Activated B cell treated with CpG ODN at 0.5 μM for 24 hours (primary cell): ENCODE measurements at regions not wholly inside any gene's neighbourhood (a gene's known extent, or its start where the extent isn't known, plus 50 kb on each side); places are given as distances from the start of the nearest gene placed in this dataset.

Experiments
- ATAC-seq: fragments of 200-7000 bp; cut with Tn5 transposase; one replicate; pipeline ENCODE4 v1.10.0; 2021; ENCODE audit warnings: low read depth, mild to moderate bottlenecking, moderate library complexity
- CTCF ChIA-PET: fragments of 350-600 bp; sonication (Branson Sonifier 250); formaldehyde crosslinking; loops from one replicate; lab custom pipeline; 2021; ENCODE audit warnings: antibody characterized with exemption; lab: Charles Lee
- POLR2A ChIA-PET: fragments of 350-600 bp; sonication (Branson Sonifier 250); formaldehyde crosslinking; loops from one replicate; lab custom pipeline; 2021; ENCODE audit warnings: antibody characterized with exemption; lab: Charles Lee
- DNase-seq: peaks from one replicate; pipeline ENCODE4 v3.0.0; 2022
- H3K27ac Mint-ChIP-seq: one replicate; pipeline ENCODE4 v1.8.0; 2020; ENCODE audit warnings: mixed read lengths
- H3K27me3 Mint-ChIP-seq: one replicate; pipeline ENCODE4 v1.8.0; 2021; ENCODE audit warnings: mixed read lengths
- H3K36me3 Mint-ChIP-seq: one replicate; pipeline ENCODE4 v1.8.0; 2021; ENCODE audit warnings: low read depth, mixed read lengths
- H3K4me1 Mint-ChIP-seq: one replicate; pipeline ENCODE4 v1.8.0; 2021; ENCODE audit warnings: mixed read lengths
- H3K4me3 Mint-ChIP-seq: one replicate; pipeline ENCODE4 v1.8.0; 2020; ENCODE audit warnings: mild to moderate bottlenecking, mixed read lengths
- H3K9me3 Mint-ChIP-seq: one replicate; pipeline ENCODE4 v1.8.0; 2020; ENCODE audit warnings: mixed read lengths
- CTCF ChIP-seq: fragments of 200-600 bp; IDR thresholded peaks from one replicate; pipeline ENCODE4 v1.8.0; 2022; ENCODE audit warnings: antibody characterized with exemption, mild to moderate bottlenecking
- intact Hi-C: fragments of 100-400 bp; cut with micrococcal nuclease; formaldehyde crosslinking; loops from one replicate; pipeline ENCODE4 v1.15.1; 2024

- no peak for TF ChIP-seq CTCF
- H3K27me3 Mint-ChIP-seq, result no peaks in the 10 kb centered on the region
- intact Hi-C loops, result no loop called here
- DNase-seq (no peak), ATAC-seq (no peak)
- no peaks in the 10 kb centered on the region for H3K36me3 Mint-ChIP-seq
- no peak overlapping the region for H3K4me3 Mint-ChIP-seq
- no peaks in the 10 kb centered on the region for H3K9me3 Mint-ChIP-seq
- H3K27ac Mint-ChIP-seq, result no peak overlapping the region
- no peaks in the 10 kb centered on the region for H3K4me1 Mint-ChIP-seq
- ChIA-PET CTCF (no interaction called here), POLR2A (no interaction called here)
These were observed 766.5 kb downstream of the NTRK3 start for GRCh38 chr15:87489902-87490665.

DNA sequence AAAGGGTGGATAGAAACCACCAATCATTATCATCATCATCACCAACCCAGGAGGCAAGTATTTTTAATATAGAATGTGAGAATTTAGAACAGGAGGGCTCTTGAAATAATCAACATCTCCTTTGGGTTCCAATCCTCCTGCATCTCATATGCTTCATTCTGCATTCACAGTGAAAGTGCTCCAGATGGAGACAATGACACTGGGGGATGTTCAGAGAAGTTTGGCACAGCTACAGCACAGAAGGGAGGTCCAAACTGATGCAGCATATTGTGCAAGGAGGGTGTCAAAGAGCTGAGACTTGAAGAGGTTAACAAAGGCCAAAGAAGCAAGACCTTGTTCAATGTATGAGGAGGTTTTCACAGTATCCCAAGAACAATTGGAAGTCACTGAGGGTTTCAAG, 767.1 kb downstream of the NTRK3 start:
- no peaks in the 10 kb centered on the region for H3K9me3 Mint-ChIP-seq

GRCh38 chr15:87487484-87487883, 769.1 kb downstream of the NTRK3 start:
- intact Hi-C loops, result no loop called here
- Mint-ChIP-seq H3K4me3 (no peak overlapping the region), H3K27me3 (no peaks in the 10 kb centered on the region), H3K36me3 (no peaks in the 10 kb centered on the region), H3K27ac (no peak overlapping the region), H3K9me3 (no peaks in the 10 kb centered on the region), H3K4me1 (no peaks in the 10 kb centered on the region)
- TF ChIP-seq CTCF, result no peak
- ATAC-seq (no peak), DNase-seq (no peak)
- ChIA-PET POLR2A (no interaction called here), CTCF (no interaction called here)

More for the DNA sequence above, 767.1 kb downstream of the NTRK3 start:
- ATAC-seq (no peak), DNase-seq (no peak)
- intact Hi-C loops, result no loop called here
- Mint-ChIP-seq H3K27me3 (no peaks in the 10 kb centered on the region), H3K4me1 (no peaks in the 10 kb centered on the region), H3K27ac (no peak overlapping the region), H3K4me3 (no peak overlapping the region), H3K36me3 (no peaks in the 10 kb centered on the region)
- POLR2A ChIA-PET, result no interaction called here
- CTCF ChIA-PET, result no interaction called here
- TF ChIP-seq CTCF, result no peak

DNA sequence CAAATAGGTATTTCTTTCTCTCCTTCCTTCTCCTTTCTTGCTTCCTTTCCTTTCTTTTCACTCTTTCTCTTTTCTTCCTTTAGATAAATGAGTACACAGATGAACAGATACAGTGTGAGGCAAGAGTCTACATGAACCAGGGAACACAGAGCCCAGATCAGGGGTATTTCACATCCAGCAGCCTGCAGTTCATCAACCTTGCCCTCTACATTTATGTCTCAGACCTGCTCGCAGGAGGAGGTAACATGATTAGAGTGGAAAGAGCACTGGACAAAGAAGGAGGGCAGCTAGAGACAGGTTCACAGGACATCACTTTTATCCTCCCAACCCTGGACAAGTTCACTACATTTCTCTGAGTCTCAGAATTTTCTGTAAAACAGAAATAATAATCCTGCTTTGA, 773.1 kb downstream of the NTRK3 start:
- no peak for TF ChIP-seq CTCF
- H3K4me3 Mint-ChIP-seq, result no peak overlapping the region
- no peak overlapping the region for H3K27ac Mint-ChIP-seq
- ATAC-seq (no peak), DNase-seq (no peak)
- ChIA-PET POLR2A (no interaction called here), CTCF (no interaction called here)
- intact Hi-C loops, result no loop called here
- H3K4me1 Mint-ChIP-seq, result no peaks in the 10 kb centered on the region
- no peaks in the 10 kb centered on the region for H3K36me3 Mint-ChIP-seq
- H3K9me3 Mint-ChIP-seq, result peaks cover 6% of the 10 kb centered on the region
- no peaks in the 10 kb centered on the region for H3K27me3 Mint-ChIP-seq

- Mint-ChIP-seq H3K27me3 (no peaks in the 10 kb centered on the region), H3K4me3 (no peak overlapping the region), H3K36me3 (no peaks in the 10 kb centered on the region), H3K9me3 (peaks cover 6% of the 10 kb centered on the region), H3K4me1 (no peaks in the 10 kb centered on the region), H3K27ac (no peak overlapping the region)
- intact Hi-C loops, result no loop called here
- DNase-seq (no peak), ATAC-seq (no peak)
- CTCF ChIA-PET, result no interaction called here
- TF ChIP-seq CTCF, result no peak
- POLR2A ChIA-PET, result no interaction called here
These were observed 775.4 kb downstream of the NTRK3 start for GRCh38 chr15:87481126-87481525.
